SIG-M5 treated with dmso at 0.1 percent for 504 hours (cell line): ENCODE measurements at regions not wholly inside any gene's neighbourhood (a gene's known extent, or its start where the extent isn't known, plus 50 kb on each side); places are given as distances from the start of the nearest gene placed in this dataset.

ENCODE experiments used
- DNase-seq: peaks from one replicate; lab custom pipeline; 2025; ENCODE audit not compliant: unreplicated experiment; lab: John Stamatoyannopoulos, UW

DNA sequence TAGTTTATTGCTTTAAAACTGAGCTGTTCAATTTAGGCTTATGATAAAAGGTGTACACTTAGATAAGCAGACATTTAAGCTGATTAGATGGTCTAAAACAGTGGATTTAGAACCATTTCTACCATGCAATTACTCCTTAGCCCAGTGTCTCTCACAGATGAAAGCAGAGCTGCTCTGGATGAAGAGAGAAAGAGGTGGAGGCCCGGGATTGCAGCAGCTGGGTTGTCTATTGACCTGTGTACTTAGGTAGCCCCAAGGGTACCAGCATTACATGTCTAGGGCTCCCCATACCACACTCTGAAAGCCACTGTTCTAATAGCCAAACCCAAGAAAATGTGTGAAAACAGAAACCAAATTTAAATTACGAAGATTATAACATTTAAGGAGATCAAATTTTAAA, 86.0 kb upstream of the GIMD1 start:
- DNase-seq, result no peak

DNA sequence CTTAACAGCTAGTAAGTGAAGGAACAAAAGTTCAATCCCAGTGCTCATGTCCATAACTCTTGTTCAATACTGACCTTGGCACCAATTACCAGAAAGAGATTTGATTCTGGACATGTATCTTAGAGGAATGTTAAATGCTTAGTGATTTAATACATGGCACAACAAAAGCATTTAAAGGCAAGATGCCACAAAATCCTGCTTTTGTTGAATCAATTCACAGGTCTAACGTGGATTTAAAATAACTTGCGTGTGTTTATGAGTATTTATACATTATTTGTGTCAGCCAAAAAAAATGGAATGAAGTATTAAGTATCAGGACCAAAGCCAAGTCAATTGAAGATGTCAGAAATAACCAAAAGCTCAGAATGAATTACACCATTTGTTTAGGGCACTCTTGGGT, 85.4 kb upstream of the GIMD1 start:
- DNase-seq, result no peak

DNA sequence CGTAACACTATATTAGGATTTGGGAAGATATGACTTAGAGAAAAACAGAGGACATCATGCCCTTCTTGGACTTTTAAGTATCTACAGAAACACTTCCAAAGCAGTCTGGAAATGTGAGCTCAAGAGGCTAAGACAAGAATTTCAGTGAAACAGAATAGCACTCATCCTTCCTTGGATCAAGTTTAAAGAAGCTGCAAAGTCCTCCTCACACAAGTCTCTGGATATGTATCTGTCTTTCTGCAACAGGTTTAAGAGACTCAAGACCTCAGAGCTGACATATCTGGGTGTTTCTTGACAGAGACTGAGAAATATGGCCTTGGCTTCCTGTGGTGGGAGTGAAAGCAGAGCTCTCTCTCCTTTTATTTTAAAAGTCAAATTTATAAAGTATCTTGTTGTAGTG, 82.5 kb upstream of the GIMD1 start:
- DNase-seq, result no peak

DNA sequence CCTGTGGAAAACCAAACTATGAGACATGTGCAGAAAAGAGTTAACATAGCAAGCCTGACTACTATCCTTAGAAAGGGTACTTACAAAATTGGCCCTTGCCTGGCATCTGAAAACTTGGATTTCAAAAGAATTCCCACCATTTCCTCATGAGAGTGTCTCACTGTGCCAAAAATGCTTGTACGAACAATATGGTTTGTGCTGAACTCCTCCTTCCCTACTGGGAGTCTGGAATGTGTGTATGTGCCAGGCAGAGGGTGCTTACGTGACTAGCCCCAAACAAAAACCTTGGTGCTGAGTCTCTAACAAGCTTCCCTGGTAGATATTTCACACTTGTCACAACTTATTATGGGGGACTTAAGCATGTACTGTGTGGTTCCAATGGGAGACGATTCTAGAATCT, 81.7 kb upstream of the GIMD1 start:
- no peak for DNase-seq

DNA sequence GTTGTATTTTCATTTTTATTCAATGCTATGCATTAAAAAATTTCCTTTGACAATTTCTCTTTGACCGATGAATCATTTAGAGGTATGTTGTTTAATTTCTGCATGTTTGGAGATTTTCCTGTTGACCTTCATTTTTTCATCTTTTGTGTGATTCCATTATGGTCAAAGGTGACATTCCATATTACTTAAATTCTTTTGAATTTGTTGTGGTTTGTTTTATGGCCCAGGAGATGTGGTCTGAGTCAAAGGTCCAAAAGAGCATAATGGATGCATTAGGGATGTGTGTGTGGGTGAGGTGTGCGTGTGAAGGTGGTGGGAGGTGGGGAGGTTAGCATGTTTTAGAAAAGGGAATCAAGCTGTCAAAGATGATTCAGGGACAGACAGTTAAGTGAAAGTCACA, 76.0 kb upstream of the GIMD1 start:
- DNase-seq, result no peak

DNA sequence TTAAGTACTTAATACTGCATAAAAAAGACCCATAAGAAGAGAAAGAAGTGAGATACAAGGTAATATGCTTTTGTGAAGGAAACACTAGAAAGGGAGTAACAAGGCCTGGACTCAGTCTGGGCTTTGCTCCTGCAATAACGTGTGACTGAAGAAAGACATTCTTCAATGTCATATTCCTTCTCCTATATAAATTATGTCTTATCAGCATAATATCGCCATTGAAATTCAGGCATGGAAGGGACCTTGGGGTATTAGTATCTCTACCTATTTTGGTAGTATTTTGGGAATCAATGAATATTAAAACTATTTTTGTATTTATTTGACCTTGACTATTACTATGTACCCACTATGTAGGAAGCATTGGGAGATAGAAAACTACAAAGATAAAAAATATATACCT, 62.2 kb upstream of the GIMD1 start:
- no peak for DNase-seq

DNA sequence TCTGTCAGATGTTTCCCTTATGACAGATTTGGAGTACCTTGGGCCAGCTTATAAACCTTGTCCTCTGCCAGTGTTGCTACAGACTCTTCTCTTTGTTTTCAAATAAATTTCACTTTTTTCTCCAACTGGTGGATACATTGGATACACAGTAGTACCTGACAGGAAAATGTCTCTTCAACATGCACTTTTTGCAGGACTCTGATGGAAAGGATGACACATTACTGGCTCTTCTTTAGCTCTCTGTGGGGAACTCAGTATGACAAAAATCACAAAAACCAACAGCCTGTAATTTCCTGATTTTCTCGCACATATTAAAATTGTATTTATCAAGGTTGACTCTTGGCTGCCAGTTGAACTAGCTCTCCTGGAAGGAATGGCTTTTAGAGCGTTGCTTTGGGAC, 61.3 kb upstream of the GIMD1 start:
- DNase-seq, result no peak

DNA sequence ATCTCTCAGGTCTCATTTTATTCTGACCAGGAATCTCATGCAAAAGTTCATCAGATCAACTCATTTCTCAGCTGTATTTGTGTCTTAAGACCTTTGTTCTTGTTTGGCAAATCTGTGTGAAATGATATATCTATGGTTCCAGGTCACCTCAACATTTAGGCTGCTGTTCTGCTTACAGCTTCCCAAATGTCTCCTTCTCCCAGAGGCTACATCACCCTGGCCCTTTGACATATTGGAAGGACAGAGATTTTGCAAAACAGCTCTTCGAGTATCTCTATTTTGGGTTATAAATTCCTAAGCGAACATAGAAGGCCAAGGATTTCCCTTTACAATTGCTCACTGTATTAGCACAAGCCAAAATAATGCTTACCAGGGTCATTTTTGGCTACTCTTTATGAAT, 57.5 kb upstream of the GIMD1 start:
- DNase-seq, result no peak

DNA sequence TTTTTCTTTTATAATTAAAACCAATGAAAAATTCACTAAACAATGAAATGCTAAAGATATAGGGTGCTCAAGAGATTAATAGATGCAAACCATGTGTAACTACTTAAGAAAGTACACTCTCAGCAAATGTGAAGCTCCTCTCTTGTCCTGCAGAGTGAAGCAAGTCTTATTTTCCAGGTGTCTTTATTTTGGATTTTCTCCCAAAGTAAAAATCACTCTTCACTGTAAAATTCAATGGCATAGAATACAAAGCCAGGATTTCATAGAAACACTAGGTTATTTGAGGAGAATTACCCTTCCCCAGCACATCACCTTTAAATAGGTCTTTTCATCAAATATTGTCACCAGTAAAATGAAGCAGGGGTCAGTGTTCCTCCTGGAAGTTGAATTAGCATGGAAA, 57.0 kb upstream of the GIMD1 start:
- no peak for DNase-seq

DNA sequence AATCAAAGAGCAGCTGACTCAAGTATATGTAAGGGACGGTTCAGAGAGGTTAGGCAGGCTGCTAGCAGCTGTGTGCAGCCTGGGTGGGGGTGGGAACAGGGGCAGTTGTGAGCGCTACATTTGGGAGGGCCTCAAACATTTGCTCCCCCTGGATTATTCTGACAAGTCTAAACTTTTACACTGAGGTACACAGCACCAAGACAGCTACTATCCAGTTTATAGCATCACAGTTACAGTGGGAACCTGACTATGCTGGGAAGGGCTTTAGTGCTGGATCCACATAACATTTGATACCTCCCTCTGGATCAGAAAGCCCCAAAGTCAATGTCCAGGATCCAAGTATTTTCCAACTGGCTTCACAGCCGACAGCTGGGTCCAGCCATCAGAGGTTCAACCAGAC, 55.8 kb upstream of the GIMD1 start:
- DNase-seq, result no peak

DNA sequence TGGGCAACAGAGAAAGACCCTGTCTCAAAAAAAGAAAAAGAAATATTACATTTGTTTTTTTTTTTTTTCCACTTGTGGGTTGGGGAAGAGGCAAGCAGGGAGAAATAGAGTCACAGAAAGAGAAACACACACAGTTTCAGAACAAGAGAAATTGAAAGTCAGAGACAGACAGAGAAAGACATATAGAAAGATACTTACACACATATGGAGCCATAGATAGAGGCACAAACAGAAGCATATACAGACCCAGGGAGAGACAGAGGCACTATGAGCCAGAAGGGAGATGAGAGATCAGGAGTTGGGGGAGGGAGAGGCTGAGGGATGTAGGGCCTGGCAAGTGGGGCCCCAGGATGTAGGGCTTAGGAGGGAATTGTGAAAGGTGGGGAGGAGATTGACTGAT, 55.2 kb upstream of the GIMD1 start:
- no peak for DNase-seq

DNA sequence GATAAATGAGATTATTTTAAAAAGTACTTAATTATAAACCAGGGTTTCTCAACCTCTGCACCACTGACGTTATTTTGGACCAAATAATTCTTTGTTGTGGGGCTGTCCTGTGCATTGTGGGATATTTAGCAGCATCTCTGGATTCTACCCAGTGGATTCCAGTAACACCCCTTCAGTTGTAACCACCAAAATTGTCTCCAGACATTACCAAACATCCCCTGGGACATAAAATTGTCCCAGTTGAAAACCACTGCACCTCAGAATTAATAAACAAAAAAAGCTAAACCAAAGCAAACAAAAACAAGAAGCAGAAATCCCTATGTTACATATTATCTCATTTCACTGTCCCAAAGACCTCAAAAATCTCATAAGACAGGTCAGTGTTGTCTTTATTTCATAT, 54.2 kb upstream of the GIMD1 start:
- DNase-seq, result no peak

DNA sequence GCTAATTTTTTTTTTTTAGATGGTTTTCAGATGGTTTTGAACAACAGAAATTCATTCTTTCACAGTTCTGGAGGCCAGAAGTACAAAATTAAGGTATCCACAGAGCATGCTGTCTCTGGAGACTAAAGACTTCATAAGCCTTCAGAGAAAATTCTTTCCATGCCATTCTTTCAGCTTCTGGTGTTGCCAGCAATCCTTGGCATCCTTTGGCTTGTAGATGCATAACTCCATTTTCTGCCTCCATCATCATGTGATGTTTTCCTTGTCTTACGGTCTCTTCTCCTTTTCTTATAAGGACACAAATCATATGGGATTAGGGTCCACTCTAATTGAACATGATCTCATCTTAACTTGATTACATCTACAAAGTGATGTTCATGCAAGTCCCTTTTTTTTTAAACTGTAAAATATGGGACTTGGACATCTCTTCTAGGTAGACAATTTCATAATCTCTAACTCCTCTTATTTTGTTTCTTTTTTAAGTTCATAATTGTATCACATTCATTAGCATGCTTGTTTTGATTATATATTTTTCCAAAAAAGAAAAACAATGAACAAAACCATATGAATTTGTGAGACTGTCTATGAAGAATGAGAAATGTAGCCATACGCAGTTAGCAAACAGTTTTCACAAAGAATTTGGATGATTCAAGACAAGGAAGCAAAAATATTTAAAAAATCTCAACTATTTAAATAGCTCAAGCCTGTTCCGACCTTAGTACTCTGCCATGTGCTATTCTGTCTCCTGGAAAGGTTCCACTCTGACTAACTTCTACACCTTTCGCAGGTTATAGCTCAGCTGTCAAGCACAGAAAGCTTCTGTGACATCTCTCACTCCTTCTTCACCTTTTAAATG, 53.1 kb upstream of the GIMD1 start:
- DNase-seq, result no peak

DNA sequence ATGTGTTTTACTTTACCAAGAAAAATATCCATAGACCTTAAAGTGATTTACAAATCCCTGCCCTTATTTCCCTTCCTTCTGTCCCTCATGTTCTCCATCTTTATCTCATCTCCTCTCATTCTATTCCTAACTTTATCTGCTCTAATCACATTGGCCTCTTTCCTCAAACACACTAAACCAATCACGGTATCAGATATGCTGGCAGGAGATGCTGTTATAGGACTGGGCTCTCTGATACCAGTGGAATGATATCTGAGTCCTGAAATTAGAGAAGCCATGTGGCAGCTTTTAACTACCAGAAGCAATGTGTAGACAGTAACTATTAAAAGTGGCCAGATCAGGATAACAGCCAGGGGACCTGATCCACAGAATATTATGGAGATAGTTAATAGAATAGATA, 49.9 kb upstream of the GIMD1 start:
- DNase-seq, result no peak
